ENCODE measurements at regions not wholly inside any gene's neighbourhood (a gene's known extent, or its start where the extent isn't known, plus 50 kb on each side); places are given as distances from the start of the nearest gene placed in this dataset.

DNA sequence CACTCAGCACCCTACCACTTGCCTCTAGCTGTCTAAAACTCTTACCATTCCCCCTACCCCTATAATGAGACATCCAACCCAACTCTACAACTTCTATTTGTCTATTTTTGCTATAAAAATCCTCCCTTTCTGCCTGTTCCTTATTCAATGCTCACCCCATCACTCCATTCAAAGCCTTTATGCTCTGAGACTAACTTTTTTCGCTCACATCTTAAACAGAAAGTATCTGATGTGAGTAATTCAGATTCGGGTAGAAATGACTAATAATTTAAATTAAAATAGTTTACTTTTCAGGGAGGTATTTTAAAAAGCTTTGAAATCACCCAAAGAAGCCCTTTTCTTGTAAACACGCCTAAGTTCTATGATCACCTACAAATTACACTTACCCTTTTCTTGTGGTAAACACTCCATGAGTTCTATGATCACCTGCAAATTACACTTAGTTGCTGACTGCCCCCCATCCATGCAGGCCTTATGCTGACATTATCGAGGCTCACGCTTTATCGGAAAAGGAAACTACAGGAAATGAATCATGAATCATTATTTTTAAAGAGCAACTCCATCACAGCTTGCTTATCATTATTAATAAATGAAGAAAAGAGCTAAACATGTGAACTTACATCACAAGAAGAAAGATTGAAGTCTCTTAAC lies 168.7 kb upstream of the PPP1R2C start:
- DNase-seq: peak in 3 of 4 experiments; percentile 0 to 4 (median 2)

DNA sequence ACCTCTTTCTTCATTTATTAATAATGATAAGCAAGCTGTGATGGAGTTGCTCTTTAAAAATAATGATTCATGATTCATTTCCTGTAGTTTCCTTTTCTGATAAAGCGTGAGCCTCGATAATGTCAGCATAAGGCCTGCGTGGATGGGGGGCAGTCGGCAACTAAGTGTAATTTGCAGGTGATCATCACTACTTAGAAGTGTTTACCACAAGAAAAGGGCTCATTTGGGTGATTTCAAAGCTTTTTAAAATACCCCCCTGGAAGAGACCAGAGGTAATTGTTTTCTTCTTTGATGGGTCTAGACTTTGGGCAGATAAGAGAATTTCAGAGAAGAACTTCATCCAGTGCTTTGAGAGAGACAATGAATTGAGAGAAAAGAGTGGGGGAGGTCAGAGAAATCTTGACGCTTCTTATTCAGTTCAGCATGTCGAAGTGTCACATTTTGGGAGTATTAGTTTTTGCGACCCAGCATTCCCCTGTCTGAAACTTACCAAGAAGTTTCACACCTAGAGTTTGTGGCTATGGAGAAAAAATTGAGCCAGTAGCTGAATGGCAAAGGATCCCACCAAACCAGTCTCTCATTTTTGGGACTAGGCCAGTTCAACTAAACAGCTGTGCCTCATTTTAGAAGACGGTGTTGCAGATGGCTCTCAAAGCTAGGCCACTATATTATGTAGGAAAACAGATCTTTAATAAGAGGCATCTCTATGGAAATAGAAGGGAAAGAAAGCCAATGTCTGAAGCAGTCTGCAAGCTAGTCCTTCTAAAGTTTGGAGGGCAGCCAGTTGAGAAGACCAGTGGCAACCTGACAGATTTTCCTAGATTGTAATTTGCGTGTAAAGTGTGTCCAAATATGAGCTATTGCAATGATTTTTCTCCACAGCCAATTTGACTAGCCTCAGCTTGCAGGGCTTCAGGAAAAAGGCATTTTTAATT lies 171.0 kb upstream of the PPP1R2C start:
- peak; percentile 3 to 33 (median 14) for DNase-seq

DNA sequence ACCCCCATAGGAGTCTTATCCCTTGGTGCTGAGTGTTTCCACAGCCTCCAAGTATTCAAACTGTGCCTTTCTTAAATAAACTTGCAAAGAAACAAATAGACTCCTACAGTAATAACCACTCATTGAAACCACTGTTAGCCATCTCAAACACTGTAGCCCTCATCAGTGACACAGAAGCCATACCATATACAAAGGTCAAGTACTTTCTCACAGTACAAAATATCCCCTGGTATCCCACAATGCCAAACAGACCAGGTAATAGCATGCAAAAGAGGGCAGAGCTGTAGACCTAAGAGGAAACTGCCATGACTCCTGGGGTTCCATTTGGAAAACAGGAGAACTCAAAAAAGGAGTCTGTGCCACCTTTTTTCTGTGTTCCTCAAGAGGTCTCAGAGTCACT lies 173.8 kb upstream of the PPP1R2C start:
- no peak for DNase-seq

DNA sequence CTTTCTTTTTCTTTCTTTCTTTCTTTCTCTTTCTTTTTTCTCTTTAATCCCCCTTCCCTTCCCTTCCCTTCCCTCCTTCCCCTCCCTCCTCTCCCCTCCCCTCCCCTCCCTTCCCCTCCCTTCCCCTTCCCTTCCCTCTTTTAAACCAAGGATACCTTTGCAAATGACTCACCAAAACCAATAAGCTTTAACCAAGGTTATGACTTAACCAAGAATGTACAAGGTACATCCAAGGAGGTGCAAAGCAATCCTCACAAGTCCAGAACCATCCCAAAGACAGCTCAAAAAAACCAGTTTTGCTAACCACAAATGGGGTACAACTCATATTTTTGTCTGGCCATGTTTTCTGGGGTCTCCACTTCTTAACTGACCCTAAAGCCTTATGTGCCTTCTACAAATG lies 174.7 kb upstream of the PPP1R2C start:
- DNase-seq: no peak

DNA sequence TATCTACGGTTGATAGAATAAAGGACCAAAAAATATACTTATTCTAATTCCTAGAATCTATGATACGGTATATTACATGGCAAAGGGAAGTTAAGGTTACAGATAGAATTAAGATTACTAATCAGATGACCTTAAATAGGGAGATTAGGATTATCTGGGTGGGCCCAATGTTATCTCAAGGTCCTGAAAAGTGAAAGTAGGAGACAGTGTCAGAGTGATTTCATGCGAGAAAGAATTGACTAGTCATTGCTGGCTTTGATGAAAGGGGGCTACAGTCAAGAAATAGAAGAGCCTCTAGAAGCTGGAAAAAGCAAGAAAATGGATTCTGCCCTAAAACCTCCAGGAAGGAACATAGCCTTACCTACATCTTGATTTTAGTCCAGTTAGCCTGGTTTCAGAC lies 176.9 kb upstream of the PPP1R2C start:
- no peak for DNase-seq

DNA sequence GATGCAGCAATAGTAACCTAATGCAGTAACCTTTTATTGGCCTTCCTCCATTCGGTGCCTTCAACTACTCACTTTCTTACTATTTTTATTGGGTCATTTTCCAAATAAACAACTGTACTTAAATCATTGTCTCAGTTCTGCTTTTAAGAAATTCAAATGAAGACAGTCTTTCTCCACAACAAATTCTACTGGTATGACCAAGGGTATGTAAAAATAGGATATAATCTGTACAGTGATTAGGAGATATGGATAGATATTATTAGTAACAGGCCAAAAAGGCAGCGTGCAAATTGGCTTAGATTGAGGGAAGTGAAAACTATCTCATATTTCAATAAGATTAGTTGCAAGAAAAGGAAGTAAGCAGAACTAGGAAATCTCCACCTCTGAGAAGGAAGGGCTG lies 177.4 kb upstream of the PPP1R2C start:
- DNase-seq: no peak

DNA sequence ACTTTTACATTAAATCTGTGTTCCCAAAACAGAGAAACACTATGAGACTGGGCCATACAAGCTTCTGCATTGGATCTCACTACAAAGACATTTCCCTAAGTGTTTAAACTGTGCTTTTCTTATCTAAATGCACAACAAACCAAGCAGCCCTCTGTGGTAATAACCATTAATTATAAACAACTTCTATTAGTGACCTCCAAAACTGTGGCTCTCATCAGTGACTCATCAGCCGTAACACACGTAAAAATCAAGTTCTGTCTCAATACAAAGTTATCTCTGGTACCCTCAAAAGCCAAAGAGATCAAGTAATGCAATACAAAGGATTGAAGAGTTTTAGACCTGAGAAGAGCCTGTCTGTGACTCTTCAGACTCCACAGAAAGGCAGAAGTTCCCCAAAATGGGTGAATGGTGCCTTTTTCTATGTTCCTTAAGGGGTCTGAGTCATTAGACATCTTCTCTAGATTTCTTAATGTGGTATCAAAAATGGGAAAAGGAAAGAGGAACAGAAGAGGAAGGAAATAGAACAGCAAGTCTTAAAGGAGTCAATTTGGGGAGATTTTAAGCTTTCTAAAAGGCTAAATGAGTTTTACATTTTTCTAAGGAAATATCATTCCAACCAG lies 189.8 kb upstream of the PPP1R2C start:
- no peak for DNase-seq

DNA sequence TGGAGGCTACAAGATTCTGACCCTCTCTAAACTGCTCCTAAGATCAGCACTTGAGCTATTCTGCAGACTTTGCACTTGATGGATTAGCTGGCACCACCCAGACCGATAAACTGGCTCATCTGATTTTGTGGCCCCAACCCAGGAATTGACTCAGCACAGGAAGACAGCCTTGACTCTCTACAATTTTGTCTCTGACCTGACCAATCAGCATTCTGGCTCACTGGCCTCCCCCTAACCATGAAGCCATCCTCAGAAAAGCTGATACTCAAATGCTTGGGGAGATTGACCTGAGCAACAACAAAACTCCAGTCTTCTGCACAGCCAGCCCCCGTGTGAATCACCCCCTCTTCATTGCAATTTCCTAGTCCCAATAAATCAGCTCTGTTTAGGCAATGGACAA lies 195.4 kb upstream of the PPP1R2C start:
- DNase-seq: no peak

DNA sequence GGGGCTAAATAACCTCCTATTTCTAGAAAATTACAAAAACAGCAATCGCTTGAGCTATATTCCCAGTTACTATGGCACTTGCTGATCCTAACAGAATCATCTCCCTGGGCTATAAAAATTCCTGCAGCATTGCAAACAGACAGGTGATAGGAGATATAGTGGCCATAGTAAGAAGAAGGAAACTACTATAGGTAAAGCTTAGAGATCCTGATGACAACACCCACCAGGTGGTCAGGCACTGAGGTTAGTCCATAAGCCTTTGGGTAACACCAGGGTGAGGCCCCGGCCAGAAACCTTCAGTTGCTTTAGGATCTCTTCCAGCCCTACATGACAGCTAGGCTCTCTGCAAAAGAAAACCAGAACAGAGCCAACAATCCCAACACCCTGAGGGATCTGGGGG lies 197.9 kb upstream of the PPP1R2C start:
- no peak for DNase-seq

DNA sequence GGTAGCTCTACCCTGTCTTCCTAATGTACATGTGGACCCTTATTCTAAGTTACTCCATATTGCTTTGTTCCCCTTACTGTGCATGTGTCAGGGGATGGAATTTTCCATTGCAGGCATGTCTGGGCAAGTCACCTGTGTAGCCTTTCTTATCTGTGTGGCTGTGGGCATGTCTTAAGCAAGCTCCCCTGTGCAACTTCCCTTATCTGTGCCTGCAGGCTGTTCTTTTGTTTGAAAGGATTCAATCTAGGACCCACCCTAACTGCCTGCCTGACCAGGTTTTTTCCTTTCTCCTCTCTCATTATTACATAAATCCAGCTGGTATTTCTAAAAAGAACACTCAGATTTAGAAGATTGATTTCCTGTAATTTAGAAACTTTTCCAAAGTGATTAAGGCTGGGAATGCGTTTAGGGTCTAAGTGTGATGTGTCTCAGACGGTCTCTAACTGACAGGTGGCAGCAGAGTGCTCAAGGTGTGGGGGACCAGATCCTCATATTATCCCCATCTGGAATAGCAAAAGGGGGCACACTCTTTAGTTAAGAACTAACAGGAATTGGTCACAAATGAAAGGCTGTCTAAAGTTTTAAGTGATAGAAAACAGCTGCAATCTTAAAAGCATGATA lies 198.9 kb upstream of the PPP1R2C start:
- no peak for DNase-seq

DNA sequence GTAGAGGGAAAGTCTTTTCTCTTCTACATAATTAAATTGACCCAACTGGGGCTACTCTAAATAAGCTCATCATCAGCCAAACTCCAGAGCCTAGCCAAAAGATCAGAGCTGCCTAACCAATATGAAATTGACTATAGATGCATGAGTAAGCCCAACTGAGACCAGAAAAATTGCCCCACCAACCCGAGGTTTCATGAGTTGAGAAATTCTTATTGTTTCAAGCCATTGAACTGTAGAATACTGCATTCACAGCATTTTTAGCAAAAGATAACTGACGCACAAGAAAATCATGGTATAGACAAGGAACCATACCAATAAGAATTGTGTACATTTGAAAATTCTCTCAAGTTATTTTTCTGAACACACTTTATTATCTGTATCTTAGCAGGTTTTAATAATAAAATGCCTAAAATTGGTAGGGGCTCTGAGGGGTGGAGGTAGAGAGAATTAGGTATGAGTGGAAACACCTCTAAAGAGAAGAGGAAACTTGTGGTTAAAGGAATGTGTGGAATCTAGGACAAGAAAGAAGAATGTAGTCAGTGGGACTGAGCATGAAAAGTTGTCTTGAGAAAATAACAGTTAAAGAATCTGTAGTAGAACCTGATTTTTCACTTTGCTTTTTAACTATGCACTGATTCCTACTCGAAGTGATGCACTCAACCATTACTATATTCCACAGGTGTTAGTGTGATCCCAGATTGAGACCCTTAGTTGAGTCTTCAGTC lies 200.9 kb upstream of the PPP1R2C start:
- no peak for DNase-seq

DNA sequence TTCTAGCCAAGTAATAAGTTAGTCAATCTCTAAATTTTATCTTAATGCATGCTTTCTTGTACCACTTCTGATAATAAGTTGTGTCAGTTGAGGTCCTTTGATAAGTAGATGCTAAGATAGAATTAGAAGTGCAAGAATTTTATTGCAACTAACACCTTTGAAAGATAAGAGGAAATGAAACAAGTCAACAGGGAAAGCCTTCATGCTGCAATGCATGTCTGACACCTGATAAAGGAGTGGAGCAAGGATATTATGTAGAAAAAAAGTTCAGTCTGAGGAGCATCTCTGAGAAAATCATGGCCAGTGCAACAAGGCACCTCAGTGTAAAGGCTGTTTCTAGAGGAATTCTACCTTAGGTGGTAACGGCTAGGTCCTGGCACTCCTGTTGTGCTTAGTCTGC lies 210.7 kb upstream of the PPP1R2C start:
- DNase-seq: no peak

DNA sequence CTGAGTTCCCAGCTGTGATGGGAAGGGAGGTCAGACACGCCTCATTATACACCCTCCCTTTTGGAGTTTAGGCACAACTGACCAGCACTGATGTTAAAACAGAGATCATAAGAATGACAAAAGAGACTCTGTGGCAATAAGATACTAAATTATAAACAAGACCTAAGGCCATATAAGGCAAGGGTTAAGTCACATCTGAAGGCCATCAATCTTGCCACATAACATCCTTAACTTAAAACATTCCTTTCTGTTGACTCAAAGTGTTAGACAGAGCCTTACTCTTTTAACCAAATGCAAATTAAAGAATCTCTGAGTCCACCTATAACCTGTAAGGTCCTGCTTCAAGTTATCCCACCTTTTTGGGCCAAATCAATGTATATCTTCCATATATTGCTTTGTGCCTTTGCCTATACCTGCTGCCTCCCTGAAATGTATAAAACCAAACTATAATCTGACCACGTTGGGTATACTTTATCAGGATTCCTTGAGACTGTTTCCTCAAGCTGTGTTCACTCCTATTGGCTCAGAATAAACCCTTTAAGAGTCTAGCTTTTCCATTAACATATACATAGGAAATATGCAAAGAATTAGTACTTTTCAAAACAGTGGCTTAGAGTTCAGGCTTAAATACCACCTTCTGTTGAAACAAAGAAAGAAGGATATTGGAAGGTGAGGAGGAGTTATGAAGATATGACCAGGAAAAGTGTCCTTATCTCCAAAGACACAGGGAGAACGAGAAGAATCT lies 214.4 kb upstream of the PPP1R2C start:
- no peak for DNase-seq

DNA sequence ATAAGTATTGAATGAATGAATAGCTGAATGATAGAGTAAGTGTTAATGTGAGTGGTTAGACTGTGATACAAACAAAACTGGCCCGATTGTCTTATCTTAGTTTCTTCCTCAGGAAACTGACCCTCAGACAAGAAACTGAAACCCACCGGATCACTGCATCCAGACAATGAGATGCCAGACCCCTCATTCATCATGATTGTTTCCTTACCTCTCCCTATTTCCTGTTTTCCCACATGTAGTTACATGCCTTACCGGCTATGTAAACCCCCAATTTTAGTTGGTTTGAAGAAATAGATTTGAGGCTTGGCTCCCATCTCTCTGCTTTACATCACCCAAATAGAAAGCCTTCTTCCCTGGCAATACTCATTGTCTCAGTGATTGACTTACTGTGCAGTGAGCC lies 218.9 kb upstream of the PPP1R2C start:
- DNase-seq: no peak

DNA sequence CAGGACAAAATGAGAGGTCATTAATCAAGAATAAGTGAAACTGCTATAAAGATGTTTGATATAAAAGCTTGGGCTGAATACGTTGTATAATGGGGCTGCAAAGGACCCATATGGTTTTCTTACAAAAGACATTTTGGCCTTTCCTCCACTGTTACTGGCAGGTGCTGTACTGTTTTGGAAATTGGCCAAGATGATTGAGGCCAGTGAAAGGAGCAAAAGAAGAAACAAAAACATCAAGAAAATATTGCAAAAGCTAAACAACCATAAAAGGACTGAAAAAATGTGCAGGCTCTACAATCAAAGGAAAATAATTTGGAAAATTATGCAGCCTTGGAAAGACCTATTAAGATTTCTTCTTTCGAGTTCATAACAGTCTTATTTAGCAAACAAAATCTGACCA lies 222.2 kb upstream of the PPP1R2C start:
- no peak for DNase-seq

DNA sequence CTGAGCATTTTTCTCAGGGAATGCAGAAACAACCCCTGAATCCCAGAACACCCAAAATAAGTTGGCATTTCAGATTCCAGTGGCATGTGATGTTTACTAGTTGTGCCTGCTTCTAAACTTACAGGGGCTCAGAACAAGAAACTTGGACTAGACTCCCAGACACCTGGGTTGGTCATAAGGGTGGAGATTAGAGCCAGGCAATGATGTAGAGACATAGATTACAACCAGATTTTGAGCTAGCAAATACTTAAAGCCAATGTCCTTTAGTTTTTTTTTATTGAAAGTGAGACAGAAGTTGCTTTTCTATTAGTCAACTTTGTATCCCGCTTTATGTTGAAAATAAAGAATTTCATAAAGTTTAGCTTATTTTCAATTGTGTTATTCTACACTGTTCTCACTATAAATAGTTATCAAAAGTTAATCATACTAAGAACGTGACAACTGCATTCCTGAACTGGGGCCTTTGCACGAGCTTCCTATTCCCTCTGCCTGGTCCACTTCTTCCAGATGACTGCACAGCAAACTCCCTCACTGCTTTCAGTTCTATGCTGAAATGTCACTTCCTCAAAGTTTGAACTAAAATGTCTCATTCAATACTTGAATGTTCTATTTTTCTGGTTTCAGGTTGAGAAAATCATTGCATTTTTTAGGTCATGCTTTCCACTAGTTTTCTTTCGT lies 224.7 kb upstream of the PPP1R2C start:
- DNase-seq: no peak

DNA sequence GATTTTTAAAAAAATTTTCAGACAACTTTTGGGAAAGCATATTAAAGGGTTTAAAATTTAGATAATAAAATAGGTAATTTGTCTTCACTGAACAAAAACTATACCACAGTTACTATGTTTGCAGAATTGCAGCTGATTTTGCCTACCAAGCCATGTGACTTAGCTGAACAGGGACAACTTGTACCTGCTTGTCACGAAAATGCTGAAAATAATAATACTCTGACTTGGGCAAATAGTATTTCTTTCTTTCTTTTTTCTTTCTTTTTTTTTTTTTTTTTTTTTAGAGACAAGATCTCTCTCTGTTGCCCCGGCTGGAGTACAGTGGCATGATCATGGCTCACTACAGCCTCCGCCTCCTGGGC lies 225.2 kb upstream of the PPP1R2C start:
- DNase-seq: no peak

DNA sequence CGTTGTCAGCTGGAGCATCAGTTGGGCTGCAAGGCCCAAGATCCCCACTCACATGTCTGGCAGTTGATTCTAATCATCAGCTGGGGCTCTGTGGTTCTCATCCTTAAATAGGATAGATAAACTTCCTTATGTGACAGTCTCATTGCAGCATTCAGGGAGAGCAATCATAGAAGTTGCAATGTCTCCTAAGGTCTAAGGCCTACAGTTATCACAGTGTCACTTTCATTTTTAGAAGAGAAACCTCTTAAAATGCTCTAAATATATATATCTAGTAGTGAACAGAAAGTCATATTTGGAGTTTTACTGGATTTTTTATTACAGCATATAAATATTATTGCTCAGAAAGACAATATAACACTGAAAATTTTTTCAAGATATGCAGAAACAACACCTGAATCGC lies 226.0 kb upstream of the PPP1R2C start:
- no peak for DNase-seq

DNA sequence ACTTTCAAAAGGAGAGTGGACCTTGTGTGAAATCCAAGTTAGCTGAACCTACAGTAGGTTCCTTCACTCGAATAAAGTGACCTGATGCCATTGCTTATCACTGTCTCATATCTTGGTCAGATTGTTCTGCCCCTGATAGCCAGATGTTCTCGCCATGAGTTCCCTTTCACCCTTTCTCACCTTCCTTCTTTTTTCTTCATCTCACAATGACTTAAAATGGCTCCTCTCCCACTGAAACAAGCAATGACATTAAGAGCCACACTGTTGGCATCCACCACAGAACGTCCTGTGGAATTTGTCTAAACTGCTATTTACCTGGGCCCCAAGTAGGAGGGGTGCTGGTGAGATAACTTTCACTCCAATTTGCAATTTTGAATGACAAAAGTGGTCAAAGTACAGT lies 227.6 kb upstream of the PPP1R2C start:
- no peak for DNase-seq

DNA sequence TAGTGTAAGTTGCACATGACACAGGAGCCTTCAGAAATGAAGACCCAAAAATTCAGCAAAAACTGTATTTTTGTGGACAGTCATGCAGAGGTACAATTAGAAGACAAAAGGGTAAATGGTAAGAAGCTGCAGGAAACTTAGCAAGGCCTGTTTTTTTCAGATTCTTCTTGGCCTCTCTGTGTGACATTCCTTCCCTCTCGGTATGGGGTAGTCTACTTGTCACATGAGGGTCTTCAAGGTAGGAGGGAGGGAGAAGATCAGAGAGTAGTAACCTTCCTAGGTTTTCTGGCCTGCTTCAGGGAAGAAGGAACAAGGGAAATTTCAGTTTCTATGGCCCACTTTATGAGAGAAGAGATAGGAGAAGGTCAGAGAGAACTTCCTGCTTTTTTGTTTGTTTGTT lies 230.4 kb upstream of the PPP1R2C start:
- DNase-seq: no peak

DNA sequence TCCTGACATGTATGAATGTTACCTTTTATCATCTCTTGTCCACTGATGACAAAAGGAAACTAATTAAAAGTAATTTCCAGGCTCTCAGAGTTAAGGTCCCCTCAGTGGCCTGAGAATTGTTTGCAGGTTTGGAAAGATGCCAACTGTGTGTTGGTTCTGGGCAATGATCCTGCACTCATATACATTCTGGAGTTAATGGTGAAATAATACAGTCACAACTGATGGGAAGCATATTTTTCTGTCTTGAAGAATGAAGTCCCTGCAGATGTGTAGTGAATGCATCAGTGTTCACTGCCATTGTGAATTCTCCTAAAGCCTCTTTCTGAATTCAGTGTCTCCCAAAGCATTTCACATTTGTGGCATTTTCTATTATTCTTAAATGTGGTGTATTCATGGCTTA lies 238.1 kb upstream of the PPP1R2C start:
- DNase-seq: no peak

DNA sequence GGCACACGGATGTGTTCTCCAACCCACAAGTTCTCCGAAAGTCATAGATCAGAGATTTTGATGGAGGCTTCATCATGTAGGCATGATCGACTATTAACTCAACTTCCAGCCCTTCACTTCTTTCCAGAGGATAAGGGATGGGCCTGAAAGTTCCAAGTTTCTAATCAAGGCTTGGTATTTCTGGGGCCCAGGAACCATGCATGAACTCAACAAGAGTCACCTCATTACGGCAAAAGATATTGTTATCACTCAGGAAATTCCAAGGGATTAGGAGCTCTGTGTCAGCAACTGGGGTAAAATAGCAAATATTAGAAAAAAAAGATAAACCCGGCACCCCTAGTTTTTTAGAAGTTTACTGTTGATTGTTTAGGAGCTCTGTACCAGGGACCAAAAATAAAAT lies 240.1 kb upstream of the PPP1R2C start:
- DNase-seq: no peak
